MCF 10A (cell line): ENCODE measurements at regions not wholly inside any gene's neighbourhood (a gene's known extent, or its start where the extent isn't known, plus 50 kb on each side); places are given as distances from the start of the nearest gene placed in this dataset.
"Not testable (repeated sequence)": the region's sequence is repeated elsewhere in the genome, so short reads cannot be mapped to it uniquely, and the experiment has no call there.

Experiments used
- BruUV-seq: library from RNA; stranded (reverse); fragments of 400-500 nt; replicated peaks from 2 replicates; lab custom pipeline; 2021; lab: Mats Ljungman, UMichigan
- CTCF ChIA-PET: fragments of 300-600 bp; sonication (Branson Sonifier 250); formaldehyde crosslinking; extraction: SDS; loops from one replicate; lab custom pipeline; 2021; ENCODE audit warnings: antibody characterized with exemption, inconsistent platforms; lab: Yijun Ruan, JAX
- POLR2A ChIA-PET: fragments of 300-600, 350-650 bp; sonication (Branson Sonifier 250); formaldehyde crosslinking; extraction: SDS; loops from one replicate; lab custom pipeline; 2020; ENCODE audit warnings: antibody characterized with exemption, inconsistent platforms; lab: Yijun Ruan, JAX
- DNase-seq: peaks from one replicate; pipeline ENCODE4 v3.0.0-alpha.2; 2018; ENCODE audit not compliant: unreplicated experiment
- H3K27ac Mint-ChIP-seq: one replicate; pipeline ENCODE4 v1.8.0; 2022; ENCODE audit warnings: mild to moderate bottlenecking, low read depth, mixed read lengths; ENCODE audit not compliant: unreplicated experiment
- H3K27me3 Mint-ChIP-seq: one replicate; pipeline ENCODE4 v1.8.0; 2022; ENCODE audit warnings: mixed read lengths; ENCODE audit not compliant: insufficient read depth, unreplicated experiment
- H3K36me3 Mint-ChIP-seq: one replicate; pipeline ENCODE4 v1.8.0; 2022; ENCODE audit warnings: mild to moderate bottlenecking, moderate library complexity, mixed read lengths; ENCODE audit not compliant: insufficient read depth, unreplicated experiment
- H3K4me1 Mint-ChIP-seq: one replicate; pipeline ENCODE4 v1.8.0; 2022; ENCODE audit warnings: mixed read lengths; ENCODE audit not compliant: insufficient read depth, unreplicated experiment
- H3K4me3 Mint-ChIP-seq: one replicate; pipeline ENCODE4 v1.8.0; 2022; ENCODE audit warnings: mild to moderate bottlenecking, moderate library complexity, mixed read lengths; ENCODE audit not compliant: unreplicated experiment
- H3K9me3 Mint-ChIP-seq: one replicate; pipeline ENCODE4 v1.8.0; 2022; ENCODE audit warnings: mixed read lengths; ENCODE audit not compliant: unreplicated experiment
- intact Hi-C: fragments of 100-400 bp; cut with micrococcal nuclease; formaldehyde crosslinking; loops from 2 replicates; pipeline ENCODE4 v1.14.1; 2022
- TF ChIP-seq, protein P1 (sequence below): fragments of 200-600 bp; IDR thresholded peaks from one replicate; pipeline ENCODE4 v1.8.0; 2022; ENCODE audit warnings: antibody characterized with exemption, mild to moderate bottlenecking; ENCODE audit not compliant: unreplicated experiment

DNA sequence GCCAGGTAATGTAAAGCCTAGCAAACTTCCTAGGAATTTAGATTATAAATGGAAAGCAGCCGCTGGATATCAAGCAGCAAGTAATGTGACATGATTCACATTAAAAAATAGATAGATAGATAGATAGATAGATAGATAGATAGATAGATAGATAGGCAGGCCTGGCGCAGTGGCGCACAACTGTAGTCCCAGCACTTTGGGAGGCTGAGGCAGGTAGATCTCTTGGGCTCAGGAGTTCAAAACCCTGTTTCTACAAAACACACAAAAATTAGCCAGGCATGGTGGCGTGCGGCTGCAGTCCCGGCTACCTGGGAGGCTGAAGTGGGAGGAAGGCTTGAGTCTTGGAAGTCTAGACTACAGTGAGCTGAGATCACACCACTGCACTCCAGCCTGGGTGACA lies 236.9 kb downstream of the SLITRK6 start:
- Mint-ChIP-seq H3K4me1 (no peaks in the 10 kb centered on the region), H3K27me3 (no peaks in the 10 kb centered on the region), H3K27ac (no peak overlapping the region), H3K4me3 (no peak overlapping the region), H3K36me3 (no peaks in the 10 kb centered on the region), H3K9me3 (no peaks in the 10 kb centered on the region)
- intact Hi-C loops, result no loop called here
- TF ChIP-seq, protein P1, sequence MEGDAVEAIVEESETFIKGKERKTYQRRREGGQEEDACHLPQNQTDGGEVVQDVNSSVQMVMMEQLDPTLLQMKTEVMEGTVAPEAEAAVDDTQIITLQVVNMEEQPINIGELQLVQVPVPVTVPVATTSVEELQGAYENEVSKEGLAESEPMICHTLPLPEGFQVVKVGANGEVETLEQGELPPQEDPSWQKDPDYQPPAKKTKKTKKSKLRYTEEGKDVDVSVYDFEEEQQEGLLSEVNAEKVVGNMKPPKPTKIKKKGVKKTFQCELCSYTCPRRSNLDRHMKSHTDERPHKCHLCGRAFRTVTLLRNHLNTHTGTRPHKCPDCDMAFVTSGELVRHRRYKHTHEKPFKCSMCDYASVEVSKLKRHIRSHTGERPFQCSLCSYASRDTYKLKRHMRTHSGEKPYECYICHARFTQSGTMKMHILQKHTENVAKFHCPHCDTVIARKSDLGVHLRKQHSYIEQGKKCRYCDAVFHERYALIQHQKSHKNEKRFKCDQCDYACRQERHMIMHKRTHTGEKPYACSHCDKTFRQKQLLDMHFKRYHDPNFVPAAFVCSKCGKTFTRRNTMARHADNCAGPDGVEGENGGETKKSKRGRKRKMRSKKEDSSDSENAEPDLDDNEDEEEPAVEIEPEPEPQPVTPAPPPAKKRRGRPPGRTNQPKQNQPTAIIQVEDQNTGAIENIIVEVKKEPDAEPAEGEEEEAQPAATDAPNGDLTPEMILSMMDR, result no peak
- DNase-seq, result no peak
- ChIA-PET CTCF (interaction anchor here (0.6 kb wide), 1 partner anchor 612 kb away, joined by 3 read pairs; no protein-coding TSS in a partner anchor), POLR2A (no interaction called here)
- no TSS peak for BruUV-seq

GRCh38 chr13:85557691-85558467 lies 241.3 kb downstream of the SLITRK6 start:
- Mint-ChIP-seq H3K27me3 (no peaks in the 10 kb centered on the region), H3K27ac (no peak overlapping the region), H3K9me3 (no peaks in the 10 kb centered on the region), H3K4me1 (no peaks in the 10 kb centered on the region), H3K36me3 (no peaks in the 10 kb centered on the region), H3K4me3 (no peak overlapping the region)
- no peak for DNase-seq
- POLR2A ChIA-PET, result no interaction called here
- intact Hi-C loops, result no loop called here
- CTCF ChIA-PET, result interaction anchor here (0.5 to 0.7 kb wide), 2 partner anchors 72 to 552 kb away, joined by 3 read pairs; no protein-coding TSS in a partner anchor
- BruUV-seq, result no TSS peak
- TF ChIP-seq, protein P1, result no peak

DNA sequence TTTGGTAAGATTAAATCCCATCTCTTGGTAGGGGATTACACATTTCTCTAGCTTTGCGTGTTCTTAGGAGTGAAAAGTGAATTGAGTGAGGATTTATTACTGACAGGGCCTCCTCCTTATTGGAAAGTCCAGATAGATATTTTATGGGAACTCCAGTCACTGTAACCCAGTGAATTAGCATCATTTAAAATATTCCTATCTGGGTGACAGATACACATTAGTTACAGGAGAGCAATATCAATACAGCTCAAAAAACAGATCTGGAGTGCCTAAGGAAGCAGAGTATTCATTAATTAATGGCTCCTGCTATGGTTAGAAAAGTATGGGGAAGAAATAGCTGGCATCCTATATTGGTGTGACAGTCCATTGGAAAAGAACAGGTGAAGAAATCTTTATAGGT lies 248.2 kb downstream of the SLITRK6 start:
- no TSS peak for BruUV-seq
- no peak overlapping the region for H3K27ac Mint-ChIP-seq
- no peaks in the 10 kb centered on the region for H3K4me1 Mint-ChIP-seq
- no peaks in the 10 kb centered on the region for H3K27me3 Mint-ChIP-seq
- TF ChIP-seq, protein P1, result no peak
- H3K4me3 Mint-ChIP-seq, result no peak overlapping the region
- ChIA-PET CTCF (interaction anchor here (0.7 kb wide), 1 partner anchor 29 kb away, joined by 5 read pairs; no protein-coding TSS in a partner anchor), POLR2A (no interaction called here)
- H3K36me3 Mint-ChIP-seq, result no peaks in the 10 kb centered on the region
- intact Hi-C loops, result no loop called here
- no peak for DNase-seq
- peaks cover 8% of the 10 kb centered on the region for H3K9me3 Mint-ChIP-seq

DNA sequence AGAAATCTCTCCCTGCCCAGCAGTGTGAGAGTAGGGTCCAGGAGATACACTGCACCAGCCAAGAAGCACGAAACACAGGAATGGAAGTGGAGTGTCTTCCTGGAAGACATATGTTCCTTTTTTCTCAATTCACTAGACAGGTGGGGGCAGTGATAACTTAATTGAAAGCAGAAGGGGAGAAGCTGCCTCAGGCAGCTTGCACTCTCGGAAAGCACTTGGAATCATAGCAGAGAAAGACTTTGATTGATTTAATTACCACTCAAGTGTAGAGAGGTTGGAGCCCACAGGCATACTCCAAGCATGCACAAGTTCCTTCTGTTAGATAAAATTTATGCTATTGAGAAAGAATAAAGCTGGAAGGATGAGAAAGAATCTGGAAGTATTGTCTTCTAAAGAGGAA lies 249.4 kb downstream of the SLITRK6 start:
- H3K27me3 Mint-ChIP-seq, result no peaks in the 10 kb centered on the region
- H3K4me3 Mint-ChIP-seq, result no peak overlapping the region
- no TSS peak for BruUV-seq
- no peak for DNase-seq
- H3K27ac Mint-ChIP-seq, result no peak overlapping the region
- TF ChIP-seq, protein P1, result no peak
- H3K4me1 Mint-ChIP-seq, result no peaks in the 10 kb centered on the region
- intact Hi-C loops, result no loop called here
- no peaks in the 10 kb centered on the region for H3K36me3 Mint-ChIP-seq
- peaks cover 10% of the 10 kb centered on the region for H3K9me3 Mint-ChIP-seq
- ChIA-PET POLR2A (no interaction called here), CTCF (no interaction called here)

- H3K27ac Mint-ChIP-seq, BruUV-seq, H3K27me3 Mint-ChIP-seq, intact Hi-C loops, DNase-seq, H3K4me3 Mint-ChIP-seq, CTCF ChIA-PET, H3K36me3 Mint-ChIP-seq, H3K4me1 Mint-ChIP-seq: not testable (repeated sequence)
- peaks cover 15% of the 10 kb centered on the region for H3K9me3 Mint-ChIP-seq
- POLR2A ChIA-PET, result interaction anchor here (0.7 kb wide), 1 partner anchor 222 kb away, joined by 3 read pairs; no protein-coding TSS in a partner anchor
These were observed 250.4 kb downstream of the SLITRK6 start for GRCh38 chr13:85548845-85549244.
